ENCODE measurements at regions not wholly inside any gene's neighbourhood (a gene's known extent, or its start where the extent isn't known, plus 50 kb on each side); places are given as distances from the start of the nearest gene placed in this dataset.

- Histone ChIP-seq H3K27ac (ENCODE audit: extremely low read depth, low read depth, low read length) (no peak overlapping the region), H3K36me3 (ENCODE audit: control insufficient read depth in 2 of 2, insufficient read depth in 1 of 2, low read length in 2 of 2) (no peaks in the 10 kb centered on the region), H3K9me3 (ENCODE audit: control insufficient read depth, insufficient read depth, low read depth, low read length) (no peaks in the 10 kb centered on the region), H3K4me1 (ENCODE audit: control insufficient read depth, insufficient read depth, low read length) (no peaks in the 10 kb centered on the region), H3K4me3 (ENCODE audit: low read depth, low read length) (no peak overlapping the region)
- POLR2A ChIA-PET, result no interaction called here
- no peak for TF ChIP-seq ZBTB1 (tag by site-specific recombination; IDR thresholded peaks at IDR 0.05)
- no peak for TF ChIP-seq SALL2 (tag by site-specific recombination; IDR thresholded peaks at IDR 0.05; ENCODE audit: borderline replicate concordance)
- no peak for TF ChIP-seq ZNF394 (tag by site-specific recombination; IDR thresholded peaks at IDR 0.05; ENCODE audit: borderline replicate concordance)
- no peak for TF ChIP-seq ZSCAN16 (tag by site-specific recombination; IDR thresholded peaks at IDR 0.05)
- TF ChIP-seq ZNF366 (tag by site-specific recombination; conservative IDR thresholded peaks at IDR 0.05), result no peak
- no peak for TF ChIP-seq ZNF843 (tag by site-specific recombination; IDR thresholded peaks at IDR 0.05)
- TF ChIP-seq, protein P1, sequence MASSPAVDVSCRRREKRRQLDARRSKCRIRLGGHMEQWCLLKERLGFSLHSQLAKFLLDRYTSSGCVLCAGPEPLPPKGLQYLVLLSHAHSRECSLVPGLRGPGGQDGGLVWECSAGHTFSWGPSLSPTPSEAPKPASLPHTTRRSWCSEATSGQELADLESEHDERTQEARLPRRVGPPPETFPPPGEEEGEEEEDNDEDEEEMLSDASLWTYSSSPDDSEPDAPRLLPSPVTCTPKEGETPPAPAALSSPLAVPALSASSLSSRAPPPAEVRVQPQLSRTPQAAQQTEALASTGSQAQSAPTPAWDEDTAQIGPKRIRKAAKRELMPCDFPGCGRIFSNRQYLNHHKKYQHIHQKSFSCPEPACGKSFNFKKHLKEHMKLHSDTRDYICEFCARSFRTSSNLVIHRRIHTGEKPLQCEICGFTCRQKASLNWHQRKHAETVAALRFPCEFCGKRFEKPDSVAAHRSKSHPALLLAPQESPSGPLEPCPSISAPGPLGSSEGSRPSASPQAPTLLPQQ (tag by site-specific recombination; IDR thresholded peaks at IDR 0.05), result no peak
- no peak for TF ChIP-seq ZNF112 (tag by site-specific recombination; IDR thresholded peaks at IDR 0.05)
- no peak for TF ChIP-seq ZNF768 (tag by site-specific recombination; IDR thresholded peaks at IDR 0.05)
- CTCF ChIA-PET, result no interaction called here
Measured at GRCh38 chr2:8021921-8022320, 659.9 kb upstream of the ID2 start.

DNA sequence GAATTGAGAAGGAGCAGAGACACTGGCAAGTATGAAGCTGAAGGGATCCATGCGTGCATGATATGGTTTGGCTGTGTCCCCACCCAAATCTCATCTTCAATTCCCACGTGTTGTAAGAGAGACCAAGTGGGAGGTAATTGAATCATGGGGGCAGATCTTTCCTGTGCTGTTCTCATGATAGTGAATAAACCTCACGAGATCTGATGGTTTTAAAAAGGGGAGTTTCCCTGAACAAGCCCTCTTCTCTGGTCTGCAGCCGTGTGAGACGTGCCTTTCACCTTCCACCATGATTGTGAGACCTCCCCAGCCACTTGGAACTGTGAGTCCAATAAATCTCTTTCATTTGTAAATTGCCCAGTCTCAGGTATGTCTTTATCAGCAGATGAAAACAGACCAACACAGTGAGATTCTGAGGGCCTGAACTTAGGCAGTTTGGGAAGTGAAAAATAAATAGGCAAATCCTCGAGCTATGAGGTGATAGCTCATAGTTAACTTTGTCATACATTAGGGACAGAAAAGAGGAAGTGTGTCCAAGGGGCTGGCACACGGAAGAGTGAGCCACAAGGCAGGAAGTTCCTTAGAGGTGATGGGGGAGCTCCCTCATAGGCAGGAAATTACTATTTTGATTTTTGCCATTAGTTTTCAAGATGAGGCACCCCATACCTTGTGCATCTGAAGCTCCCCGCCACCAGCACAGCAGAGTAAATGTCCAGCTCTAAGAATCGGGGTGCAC lies 658.8 kb upstream of the ID2 start:
- no peaks in the 10 kb centered on the region for H3K9me3 ChIP-seq (ENCODE audit: control insufficient read depth, insufficient read depth, low read depth, low read length)
- ChIA-PET POLR2A (no interaction called here), CTCF (no interaction called here)
- no peak overlapping the region for H3K4me3 ChIP-seq (ENCODE audit: low read depth, low read length)
- H3K4me1 ChIP-seq (ENCODE audit: control insufficient read depth, insufficient read depth, low read length), result no peaks in the 10 kb centered on the region
- TF ChIP-seq ZNF221 (tag by site-specific recombination; IDR thresholded peaks at IDR 0.05; ENCODE audit: borderline replicate concordance), result no peak
- no peak overlapping the region for H3K27ac ChIP-seq (ENCODE audit: extremely low read depth, low read depth, low read length)
- H3K36me3 ChIP-seq (ENCODE audit: control insufficient read depth in 2 of 2, insufficient read depth in 1 of 2, low read length in 2 of 2), result no peaks in the 10 kb centered on the region

DNA sequence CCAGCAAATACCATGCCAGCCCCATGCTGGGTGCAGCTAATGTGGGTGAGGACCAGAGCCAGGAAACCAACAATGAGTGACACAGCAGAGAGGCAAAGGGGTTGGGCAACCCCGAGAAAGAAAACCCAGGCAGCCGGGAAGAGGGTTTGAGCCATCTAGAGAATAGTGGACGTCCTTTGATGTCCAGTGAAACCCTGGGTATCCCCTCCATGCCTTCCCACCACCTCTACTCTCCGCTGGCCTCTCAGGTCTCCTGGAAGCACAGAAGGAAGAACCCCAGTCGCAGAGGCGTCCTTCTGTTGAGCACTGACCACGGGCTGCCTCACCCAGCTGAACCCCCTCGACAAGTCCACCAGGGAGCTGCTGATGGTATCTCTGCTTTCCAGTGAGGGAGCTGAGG lies 657.4 kb upstream of the ID2 start:
- ChIA-PET CTCF (interaction anchor here (0.5 to 0.6 kb wide), 2 partner anchors 8 to 353 kb away, joined by 3 read pairs; no protein-coding TSS in a partner anchor), POLR2A (no interaction called here)
- Histone ChIP-seq H3K4me3 (ENCODE audit: low read depth, low read length) (no peak overlapping the region), H3K36me3 (ENCODE audit: control insufficient read depth in 2 of 2, insufficient read depth in 1 of 2, low read length in 2 of 2) (no peaks in the 10 kb centered on the region), H3K9me3 (ENCODE audit: control insufficient read depth, insufficient read depth, low read depth, low read length) (no peaks in the 10 kb centered on the region), H3K4me1 (ENCODE audit: control insufficient read depth, insufficient read depth, low read length) (no peaks in the 10 kb centered on the region), H3K27ac (ENCODE audit: extremely low read depth, low read depth, low read length) (no peak overlapping the region)
- TF ChIP-seq ZNF350 (tag by site-specific recombination; IDR thresholded peaks at IDR 0.05) (no peak), ZNF394 (tag by site-specific recombination; IDR thresholded peaks at IDR 0.05; ENCODE audit: borderline replicate concordance) (no peak), ZNF169 (tag by site-specific recombination; IDR thresholded peaks at IDR 0.05) (no peak), ZNF621 (tag by site-specific recombination; IDR thresholded peaks at IDR 0.05) (no peak), ZNF514 (tag by site-specific recombination; IDR thresholded peaks at IDR 0.05) (no peak), ZNF521 (tag by site-specific recombination; IDR thresholded peaks at IDR 0.05) (no peak), BCL6B (tag by site-specific recombination; IDR thresholded peaks at IDR 0.05) (no peak), ZFP69B (tag by site-specific recombination; IDR thresholded peaks at IDR 0.05) (no peak)
